Stimulated activated CD4-positive, alpha-beta T cell treated with anti-CD3 and anti-CD28 coated beads, Interleukin-4, amount 100 ng/mL, for 4 hours (primary cell): ENCODE measurements at regions not wholly inside any gene's neighbourhood (a gene's known extent, or its start where the extent isn't known, plus 50 kb on each side); places are given as distances from the start of the nearest gene placed in this dataset.

Source experiments
- DNase-seq, 2 experiments: peaks; one replicate each; pipeline ENCODE4 v3.0.0-alpha.2; 2020

GRCh38 chr16:17724242-17724898 is 253.6 kb upstream of the XYLT1 start:
- DNase-seq: no peak

GRCh38 chr16:17723531-17724134 is 252.9 kb upstream of the XYLT1 start:
- no peak for DNase-seq

- DNase-seq: no peak
Observed at GRCh38 chr16:17718495-17718894, 247.7 kb upstream of the XYLT1 start.

- no peak for DNase-seq
Observed at GRCh38 chr16:17705847-17706246, 235.1 kb upstream of the XYLT1 start.

GRCh38 chr16:17696616-17697015 is 225.9 kb upstream of the XYLT1 start:
- DNase-seq: no peak

- DNase-seq: no peak
Observed at GRCh38 chr16:17692484-17692883, 221.7 kb upstream of the XYLT1 start.

GRCh38 chr16:17691899-17692176 is 221.1 kb upstream of the XYLT1 start:
- DNase-seq: no peak

GRCh38 chr16:17691106-17691898 is 220.5 kb upstream of the XYLT1 start:
- no peak for DNase-seq

GRCh38 chr16:17685447-17685846 is 214.7 kb upstream of the XYLT1 start:
- no peak for DNase-seq

- DNase-seq: no peak
Observed at GRCh38 chr16:17683281-17683680, 212.5 kb upstream of the XYLT1 start.

- DNase-seq: no peak
Observed at GRCh38 chr16:17676171-17676570, 205.4 kb upstream of the XYLT1 start.

- DNase-seq: no peak
Observed at GRCh38 chr16:17668386-17668785, 197.6 kb upstream of the XYLT1 start.

- DNase-seq: no peak
Observed at GRCh38 chr16:17666293-17666692, 195.5 kb upstream of the XYLT1 start.

- no peak for DNase-seq
Observed at GRCh38 chr16:17658881-17659280, 188.1 kb upstream of the XYLT1 start.

GRCh38 chr16:17657045-17657444 is 186.3 kb upstream of the XYLT1 start:
- no peak for DNase-seq

GRCh38 chr16:17654571-17654970 is 183.8 kb upstream of the XYLT1 start:
- DNase-seq: no peak

GRCh38 chr16:17654142-17654541 is 183.4 kb upstream of the XYLT1 start:
- no peak for DNase-seq

- DNase-seq: no peak
Observed at GRCh38 chr16:17647879-17648872, 177.4 kb upstream of the XYLT1 start.

GRCh38 chr16:17643935-17644334 is 173.2 kb upstream of the XYLT1 start:
- no peak for DNase-seq

- no peak for DNase-seq
Observed at GRCh38 chr16:17641990-17642389, 171.2 kb upstream of the XYLT1 start.

- no peak for DNase-seq
Observed at GRCh38 chr16:17638134-17638533, 167.4 kb upstream of the XYLT1 start.

- no peak for DNase-seq
Observed at GRCh38 chr16:17635183-17635582, 164.4 kb upstream of the XYLT1 start.
